ENCODE measurements at regions not wholly inside any gene's neighbourhood (a gene's known extent, or its start where the extent isn't known, plus 50 kb on each side); places are given as distances from the start of the nearest gene placed in this dataset.

GRCh38 chr6:156639009-156639721, 138.0 kb upstream of the ARID1B start:
- no peaks in the 10 kb centered on the region for H3K27me3 ChIP-seq (ENCODE audit: control insufficient read depth in 3 of 3, insufficient read depth in 3 of 3, low read length in 2 of 3)
- no peak overlapping the region for H3K9ac ChIP-seq (ENCODE audit: insufficient read depth in 1 of 2, low read length in 2 of 2)
- peaks cover 0 to 8% (median 0%) of the 10 kb centered on the region in 4 donors for H3K9me3 ChIP-seq (ENCODE audit: control insufficient read depth in 4 of 4, insufficient read depth in 3 of 4, low read length in 3 of 4)
- DNase-seq, result no peak
- no peaks in the 10 kb centered on the region for H3K36me3 ChIP-seq (ENCODE audit: control insufficient read depth in 4 of 4, insufficient read depth in 4 of 4, low read length in 4 of 4)
- no peak overlapping the region for H3K27ac ChIP-seq (ENCODE audit: low read depth in 1 of 2, low read length in 1 of 2)
- no peak for ATAC-seq (ENCODE audit: insufficient read depth, low FRiP score)
- no peak for TF ChIP-seq CTCF (IDR thresholded peaks at IDR 0.05; ENCODE audit: control extremely low read depth, extremely low read depth)
- peaks cover 0 to 42% (median 11%) of the 10 kb centered on the region in 5 donors for H3K4me1 ChIP-seq (ENCODE audit: control insufficient read depth in 5 of 5, insufficient read depth in 5 of 5, low read length in 5 of 5)
- H3K4me3 ChIP-seq, result no peak overlapping the region
- WGBS, 2 donors, result 90% methylated on average over 12 of the region's 12 CpGs

GRCh38 chr6:156638581-156638980, 138.6 kb upstream of the ARID1B start:
- peaks cover 0 to 8% (median 0%) of the 10 kb centered on the region in 4 donors for H3K9me3 ChIP-seq (ENCODE audit: control insufficient read depth in 4 of 4, insufficient read depth in 3 of 4, low read length in 3 of 4)
- no peaks in the 10 kb centered on the region for H3K36me3 ChIP-seq (ENCODE audit: control insufficient read depth in 4 of 4, insufficient read depth in 4 of 4, low read length in 4 of 4)
- H3K27ac ChIP-seq (ENCODE audit: low read depth in 1 of 2, low read length in 1 of 2), result no peak overlapping the region
- WGBS, 2 donors, result 89% methylated on average over 2 of the region's 2 CpGs
- H3K27me3 ChIP-seq (ENCODE audit: control insufficient read depth in 3 of 3, insufficient read depth in 3 of 3, low read length in 2 of 3), result no peaks in the 10 kb centered on the region
- peaks cover 0 to 46% (median 16%) of the 10 kb centered on the region in 5 donors for H3K4me1 ChIP-seq (ENCODE audit: control insufficient read depth in 5 of 5, insufficient read depth in 5 of 5, low read length in 5 of 5)
- ATAC-seq (ENCODE audit: insufficient read depth, low FRiP score) (no peak), DNase-seq (no peak)
- H3K9ac ChIP-seq (ENCODE audit: insufficient read depth in 1 of 2, low read length in 2 of 2), result no peak overlapping the region
- no peak overlapping the region for H3K4me3 ChIP-seq
- no peak for TF ChIP-seq CTCF (IDR thresholded peaks at IDR 0.05; ENCODE audit: control extremely low read depth, extremely low read depth)

DNA sequence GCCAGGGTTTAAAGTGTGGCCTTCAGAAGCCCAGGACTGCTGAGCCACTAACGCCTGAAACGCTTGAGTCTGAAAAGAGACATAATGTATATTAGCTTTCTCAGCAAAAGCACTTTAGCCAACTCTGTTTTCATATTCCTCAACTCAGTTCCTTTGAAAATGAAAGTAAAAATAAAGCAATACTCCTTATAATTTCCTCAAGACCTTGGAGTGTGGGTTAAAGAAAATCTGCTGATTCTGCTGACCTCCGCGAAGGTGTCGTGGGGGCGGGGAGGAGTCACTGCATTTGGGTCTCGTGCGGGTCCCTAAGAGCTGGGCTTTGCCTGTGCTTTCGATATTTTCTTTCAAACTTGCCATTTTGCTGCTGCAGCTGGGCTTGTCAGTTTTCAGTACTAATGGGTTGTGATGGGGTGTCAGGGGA, 142.2 kb upstream of the ARID1B start:
- no peak overlapping the region for H3K27ac ChIP-seq (ENCODE audit: low read depth in 1 of 2, low read length in 1 of 2)

More for the DNA sequence above, 142.2 kb upstream of the ARID1B start:
- DNase-seq (peak; percentile 70 to 85 (median 85)), ATAC-seq (ENCODE audit: insufficient read depth, low FRiP score) (no peak)
- Histone ChIP-seq H3K27me3 (ENCODE audit: control insufficient read depth in 3 of 3, insufficient read depth in 3 of 3, low read length in 2 of 3) (no peaks in the 10 kb centered on the region), H3K9ac (ENCODE audit: insufficient read depth in 1 of 2, low read length in 2 of 2) (peak overlapping the region; percentile 13 to 77), H3K4me3 (no peak overlapping the region), H3K36me3 (ENCODE audit: control insufficient read depth in 4 of 4, insufficient read depth in 4 of 4, low read length in 4 of 4) (no peaks in the 10 kb centered on the region), H3K9me3 (ENCODE audit: control insufficient read depth in 4 of 4, insufficient read depth in 3 of 4, low read length in 3 of 4) (no peaks in the 10 kb centered on the region), H3K4me1 (ENCODE audit: control insufficient read depth in 5 of 5, insufficient read depth in 5 of 5, low read length in 5 of 5) (peaks cover 0 to 46% (median 16%) of the 10 kb centered on the region in 5 donors)
- 46 to 49% methylated on average over 9 of the region's 9 CpGs for WGBS, 2 donors
- no peak for TF ChIP-seq CTCF (IDR thresholded peaks at IDR 0.05; ENCODE audit: control extremely low read depth, extremely low read depth)
